ENCODE measurements at regions not wholly inside any gene's neighbourhood (a gene's known extent, or its start where the extent isn't known, plus 50 kb on each side); places are given as distances from the start of the nearest gene placed in this dataset.

DNA sequence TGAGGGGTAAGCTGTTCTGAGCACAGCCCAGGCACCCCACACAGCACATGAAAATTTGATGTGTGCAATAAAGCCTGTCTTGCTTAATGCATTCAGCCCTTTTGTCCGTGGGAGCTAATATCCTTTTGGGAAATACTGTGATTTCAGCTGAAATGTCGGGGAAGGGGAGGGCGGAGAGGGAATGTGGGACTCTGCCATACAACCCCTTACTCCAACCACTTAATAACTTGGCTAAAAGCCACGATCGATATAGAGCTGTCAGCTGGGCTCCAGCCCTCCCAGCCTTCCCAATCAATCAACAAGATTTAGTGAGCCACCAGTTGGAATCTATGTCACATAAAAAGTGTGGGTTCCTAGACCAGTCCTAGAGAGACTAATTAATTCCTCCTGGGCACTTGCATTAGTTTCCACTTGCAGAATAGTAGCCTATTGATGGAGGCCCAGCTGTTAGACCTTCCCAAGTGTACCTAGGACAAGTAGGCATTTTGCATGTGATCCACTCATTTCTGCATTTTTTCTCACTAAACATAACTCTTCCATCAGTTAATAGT is 82.7 kb upstream of the PIRT start:
- TF ChIP-seq, protein P1, sequence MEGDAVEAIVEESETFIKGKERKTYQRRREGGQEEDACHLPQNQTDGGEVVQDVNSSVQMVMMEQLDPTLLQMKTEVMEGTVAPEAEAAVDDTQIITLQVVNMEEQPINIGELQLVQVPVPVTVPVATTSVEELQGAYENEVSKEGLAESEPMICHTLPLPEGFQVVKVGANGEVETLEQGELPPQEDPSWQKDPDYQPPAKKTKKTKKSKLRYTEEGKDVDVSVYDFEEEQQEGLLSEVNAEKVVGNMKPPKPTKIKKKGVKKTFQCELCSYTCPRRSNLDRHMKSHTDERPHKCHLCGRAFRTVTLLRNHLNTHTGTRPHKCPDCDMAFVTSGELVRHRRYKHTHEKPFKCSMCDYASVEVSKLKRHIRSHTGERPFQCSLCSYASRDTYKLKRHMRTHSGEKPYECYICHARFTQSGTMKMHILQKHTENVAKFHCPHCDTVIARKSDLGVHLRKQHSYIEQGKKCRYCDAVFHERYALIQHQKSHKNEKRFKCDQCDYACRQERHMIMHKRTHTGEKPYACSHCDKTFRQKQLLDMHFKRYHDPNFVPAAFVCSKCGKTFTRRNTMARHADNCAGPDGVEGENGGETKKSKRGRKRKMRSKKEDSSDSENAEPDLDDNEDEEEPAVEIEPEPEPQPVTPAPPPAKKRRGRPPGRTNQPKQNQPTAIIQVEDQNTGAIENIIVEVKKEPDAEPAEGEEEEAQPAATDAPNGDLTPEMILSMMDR (conservative IDR thresholded peaks at IDR 0.05; ENCODE audit: control insufficient read depth, insufficient read depth, low read depth, low read length): no peak
- no peak for DNase-seq (ENCODE audit: low read depth)
- H3K4me3 ChIP-seq (ENCODE audit: control insufficient read depth, low read depth, low read length): no peak overlapping the region

DNA sequence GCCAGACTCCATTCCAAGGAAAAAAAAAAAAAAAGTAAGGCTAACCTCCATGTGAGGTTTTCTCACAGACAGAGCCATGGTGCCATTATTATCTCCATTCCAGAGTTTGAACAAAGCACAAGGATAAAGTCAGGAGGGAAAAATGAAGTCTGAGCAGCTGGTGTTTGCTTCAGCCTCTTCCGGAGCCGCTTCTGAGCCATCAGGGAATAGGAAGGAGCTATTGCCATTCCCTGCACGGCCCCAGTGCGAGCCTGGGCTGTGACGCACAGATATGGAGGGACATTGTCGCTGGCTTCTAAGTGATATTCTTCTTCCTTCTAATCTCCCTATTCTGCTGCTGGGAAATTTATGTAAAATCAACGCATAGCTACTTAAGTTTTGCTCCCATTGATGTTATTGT is 69.5 kb upstream of the PIRT start:
- H3K4me3 ChIP-seq (ENCODE audit: control insufficient read depth, low read depth, low read length): no peak overlapping the region
- TF ChIP-seq, protein P1 (conservative IDR thresholded peaks at IDR 0.05; ENCODE audit: control insufficient read depth, insufficient read depth, low read depth, low read length): no peak
- no peak for DNase-seq (ENCODE audit: low read depth)

DNA sequence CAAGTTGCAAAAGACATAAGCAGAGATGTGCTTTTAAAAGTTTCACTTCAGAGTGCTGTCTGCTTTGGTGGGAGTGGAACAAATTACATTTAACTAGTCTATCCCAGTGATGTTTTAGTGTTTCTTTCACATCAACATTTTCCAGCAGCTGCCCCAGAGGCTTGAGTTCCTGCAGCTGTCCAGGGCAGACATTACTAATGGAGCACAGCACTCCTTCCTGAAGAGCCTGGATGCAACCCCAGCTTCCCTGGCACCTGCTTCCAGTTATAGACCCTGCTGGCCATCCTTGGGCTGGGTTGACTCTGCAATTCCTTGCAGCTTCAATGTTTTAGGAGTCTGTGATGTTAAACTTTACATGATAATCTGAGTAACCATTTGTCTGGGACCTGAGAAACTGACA is 61.4 kb upstream of the PIRT start:
- DNase-seq (ENCODE audit: low read depth): no peak
- TF ChIP-seq, protein P1 (conservative IDR thresholded peaks at IDR 0.05; ENCODE audit: control insufficient read depth, insufficient read depth, low read depth, low read length): no peak
- H3K4me3 ChIP-seq (ENCODE audit: control insufficient read depth, low read depth, low read length): no peak overlapping the region

DNA sequence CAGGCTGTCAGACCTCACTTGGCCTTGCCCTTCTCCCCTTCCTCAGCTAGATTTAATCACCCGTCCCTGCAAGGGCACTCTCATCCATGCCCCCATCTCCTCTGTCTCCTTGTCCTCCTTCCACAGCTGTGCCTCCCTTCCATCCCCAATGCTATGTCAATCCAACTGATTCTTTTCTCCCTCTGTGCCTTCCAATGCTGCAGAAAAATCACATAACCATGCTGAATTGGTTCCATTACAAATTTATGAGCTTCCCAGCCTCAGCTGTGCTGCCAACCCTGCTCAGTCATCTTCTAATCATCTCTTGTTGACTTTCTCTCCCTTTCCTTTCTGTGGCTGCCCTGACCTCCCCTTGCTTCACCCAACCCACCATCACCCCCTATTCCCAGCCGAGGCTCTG is 56.3 kb upstream of the PIRT start:
- TF ChIP-seq, protein P1 (conservative IDR thresholded peaks at IDR 0.05; ENCODE audit: control insufficient read depth, insufficient read depth, low read depth, low read length): no peak
- no peak overlapping the region for H3K4me3 ChIP-seq (ENCODE audit: control insufficient read depth, low read depth, low read length)
- DNase-seq (ENCODE audit: low read depth): no peak

DNA sequence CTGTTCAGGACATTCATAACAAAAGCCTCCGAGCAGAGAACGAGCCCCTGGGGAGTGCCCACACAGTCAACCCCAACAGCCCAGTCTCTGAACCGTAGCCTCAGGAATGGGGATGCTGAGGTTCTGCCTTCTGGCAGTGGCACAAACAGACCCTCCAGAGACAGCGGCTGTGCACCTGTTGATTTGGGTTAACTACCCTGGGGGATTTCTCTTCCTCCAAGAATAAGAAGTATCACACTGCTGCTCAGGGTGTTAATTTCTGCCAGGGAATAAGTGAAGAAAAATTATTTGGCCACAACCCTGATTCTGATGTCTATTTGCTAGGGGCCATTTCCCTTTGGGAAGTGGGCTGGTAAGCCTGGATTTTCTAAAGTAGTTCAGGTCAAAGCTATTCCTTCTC is 51.0 kb upstream of the PIRT start:
- H3K4me3 ChIP-seq (ENCODE audit: control insufficient read depth, low read depth, low read length): no peak overlapping the region
- TF ChIP-seq, protein P1 (conservative IDR thresholded peaks at IDR 0.05; ENCODE audit: control insufficient read depth, insufficient read depth, low read depth, low read length): no peak
- DNase-seq (ENCODE audit: low read depth): no peak

Data from fibroblast of mammary gland (primary cell).